ENCODE measurements at regions not wholly inside any gene's neighbourhood (a gene's known extent, or its start where the extent isn't known, plus 50 kb on each side); places are given as distances from the start of the nearest gene placed in this dataset.

- TF ChIP-seq EZH2 (IDR thresholded peaks at IDR 0.05; ENCODE audit: low read length, unreplicated experiment) (no peak), CTCF (conservative IDR thresholded peaks at IDR 0.05; ENCODE audit: low read depth, low read length) (no peak), EZH2phosphoT487 (IDR thresholded peaks at IDR 0.05; ENCODE audit: borderline replicate concordance, low read length) (no peak)
Observed at GRCh38 chr9:82346040-82346439, 357.5 kb downstream of the SPATA31D1 start.

Data from PC-3 (cell line).